Common myeloid progenitor, CD34-positive (primary cell): ENCODE measurements at regions not wholly inside any gene's neighbourhood (a gene's known extent, or its start where the extent isn't known, plus 50 kb on each side); places are given as distances from the start of the nearest gene placed in this dataset.

ENCODE experiments used
- CTCF ChIA-PET: fragments of 350-600 bp; sonication (Branson Sonifier 250); formaldehyde crosslinking; loops from one replicate; lab custom pipeline; 2021; ENCODE audit warnings: antibody characterized with exemption; lab: Charles Lee
- POLR2A ChIA-PET: fragments of 350-600 bp; sonication (Branson Sonifier 250); formaldehyde crosslinking; loops from one replicate; lab custom pipeline; 2021; ENCODE audit warnings: antibody characterized with exemption; lab: Charles Lee
- DNase-seq, 3 donors: peaks; one replicate each; pipeline versions ENCODE4 v3.0.0 to v3.0.0-alpha.2; 2013
- H3K27ac ChIP-seq, 2 experiments: 1 replicate in 1 of 2; 2 replicates in 1 of 2; pipeline ENCODE4 v1.7.0; 2013; ENCODE audit warnings: inconsistent platforms in 2 of 2, low read length in 2 of 2, mild to moderate bottlenecking in 2 of 2, low read depth in 1 of 2, moderate library complexity in 1 of 2; ENCODE audit not compliant: severe bottlenecking in 2 of 2, insufficient read depth in 1 of 2, poor library complexity in 1 of 2
- H3K27me3 ChIP-seq, 5 experiments: replicated peaks in 2 of 5; 1 replicate in 3 of 5; 2 replicates in 2 of 5; pipeline versions ENCODE4 v1.6.1 to v1.7.0; 2013; ENCODE audit warnings: low read length in 4 of 5, mild to moderate bottlenecking in 2 of 5, moderate library complexity in 2 of 5, inconsistent platforms in 1 of 5; ENCODE audit not compliant: insufficient read depth in 5 of 5, control insufficient read depth in 4 of 5
- H3K36me3 ChIP-seq, 4 experiments: 1 replicate in 2 of 4; 2 replicates in 2 of 4; pipeline versions ENCODE4 v1.6.1 to v1.7.0; 2013; ENCODE audit warnings: low read length in 3 of 4, control low read depth in 1 of 4, mild to moderate bottlenecking in 1 of 4; ENCODE audit not compliant: control insufficient read depth in 4 of 4, insufficient read depth in 4 of 4
- H3K4me1 ChIP-seq, 4 experiments: 1 replicate in 3 of 4; 2 replicates in 1 of 4; pipeline versions ENCODE4 v1.6.1 to v1.7.1; 2013; ENCODE audit warnings: low read length in 3 of 4, mild to moderate bottlenecking in 3 of 4, control low read depth in 1 of 4, inconsistent platforms in 1 of 4, moderate library complexity in 1 of 4; ENCODE audit not compliant: control insufficient read depth in 4 of 4, insufficient read depth in 4 of 4; ENCODE audit errors: control extremely low read depth in 1 of 4
- H3K4me3 ChIP-seq, 7 experiments: 1 replicate in 4 of 7; 2 replicates in 3 of 7; pipeline versions ENCODE4 v1.5.1 to v1.7.0; 2013; ENCODE audit warnings: mild to moderate bottlenecking in 7 of 7, low read length in 6 of 7, moderate library complexity in 6 of 7, inconsistent platforms in 2 of 7, low read depth in 2 of 7, control low read depth in 1 of 7; ENCODE audit not compliant: insufficient read depth in 4 of 7, control insufficient read depth in 1 of 7; ENCODE audit errors: extremely low read depth in 1 of 7
- H3K9me3 ChIP-seq, 5 experiments: 1 replicate in 4 of 5; 2 replicates in 1 of 5; pipeline versions ENCODE4 v1.6.1 to v1.7.1; 2013; ENCODE audit warnings: low read length in 4 of 5, mild to moderate bottlenecking in 2 of 5, inconsistent platforms in 1 of 5, low read depth in 1 of 5, moderate library complexity in 1 of 5; ENCODE audit not compliant: control insufficient read depth in 4 of 5, insufficient read depth in 2 of 5; ENCODE audit errors: control extremely low read depth in 1 of 5
- WGBS: methylation state at CpG from one replicate; pipeline ENCODE4 v1.1.5; 2013; ENCODE audit not compliant: insufficient coverage; 5-methylcytosine and 5-hydroxymethylcytosine counted together

DNA sequence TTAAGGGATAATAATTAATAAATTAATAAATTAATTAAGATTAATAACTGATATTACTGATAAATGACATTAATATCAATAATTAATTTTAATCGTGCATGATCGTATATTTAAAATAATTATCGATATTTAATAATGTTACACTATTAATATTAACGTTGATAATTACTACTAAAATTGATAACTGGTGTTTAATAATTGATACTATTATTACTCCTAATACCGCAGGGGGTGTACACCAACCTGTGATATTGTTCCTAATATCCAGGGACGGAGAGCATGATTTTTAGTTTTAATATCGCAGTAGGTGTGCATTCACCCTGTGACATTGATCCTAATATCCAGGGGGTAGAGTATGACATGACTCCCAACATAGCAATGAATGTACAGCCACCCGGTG, 1930.8 kb downstream of the SUCLG1 start:
- WGBS = 100% methylated on average over 3 of the region's 8 CpGs
- ChIA-PET POLR2A (no interaction called here), CTCF (no interaction called here)
- Histone ChIP-seq H3K27me3 (no peaks in the 10 kb centered on the region), H3K4me3 (no peak overlapping the region), H3K36me3 (no peaks in the 10 kb centered on the region), H3K4me1 (no peaks in the 10 kb centered on the region), H3K27ac (no peak overlapping the region), H3K9me3 (peaks cover 0 to 2% (median 0%) of the 10 kb centered on the region in 5 experiments)
- no peak for DNase-seq

GRCh38 chr2:82527124-82527523, 1932.0 kb downstream of the SUCLG1 start:
- 100% methylated on average over 10 of the region's 12 CpGs for WGBS
- POLR2A ChIA-PET = no interaction called here
- no peak overlapping the region for H3K4me3 ChIP-seq
- no peak overlapping the region for H3K27ac ChIP-seq
- no peaks in the 10 kb centered on the region for H3K27me3 ChIP-seq
- CTCF ChIA-PET = no interaction called here
- no peaks in the 10 kb centered on the region for H3K4me1 ChIP-seq
- DNase-seq = peak in 2 of 3 donors; percentile 26 to 62
- H3K36me3 ChIP-seq = no peaks in the 10 kb centered on the region
- peaks cover 0 to 2% (median 0%) of the 10 kb centered on the region in 5 experiments for H3K9me3 ChIP-seq

DNA sequence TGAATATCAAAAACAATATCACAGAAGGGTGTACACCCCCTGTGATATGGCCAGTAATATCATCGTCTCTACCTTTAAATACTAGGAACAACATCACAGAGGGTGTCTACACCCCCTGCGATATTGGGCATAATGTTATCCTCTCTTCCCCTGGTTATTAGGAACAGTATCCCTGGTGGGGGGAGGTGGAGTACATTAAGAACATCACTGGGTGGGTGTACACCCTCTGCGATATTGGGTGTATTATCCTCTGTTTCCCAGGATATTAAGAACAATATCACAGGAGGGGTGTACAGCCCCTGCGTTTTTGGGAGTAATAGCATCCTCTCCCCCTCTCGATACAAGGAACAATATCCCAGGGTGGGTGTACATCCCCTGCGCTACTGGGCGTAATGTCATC, 1932.8 kb downstream of the SUCLG1 start:
- H3K27me3 ChIP-seq = no peaks in the 10 kb centered on the region
- ChIA-PET POLR2A (no interaction called here), CTCF (no interaction called here)
- peak in 2 of 3 donors; percentile 19 to 59 for DNase-seq
- H3K36me3 ChIP-seq = no peaks in the 10 kb centered on the region
- WGBS = 100% methylated on average over 2 of the region's 7 CpGs
- H3K4me3 ChIP-seq = no peak overlapping the region
- H3K27ac ChIP-seq = no peak overlapping the region
- H3K4me1 ChIP-seq = no peaks in the 10 kb centered on the region
- H3K9me3 ChIP-seq = peaks cover 0 to 2% (median 0%) of the 10 kb centered on the region in 5 experiments

DNA sequence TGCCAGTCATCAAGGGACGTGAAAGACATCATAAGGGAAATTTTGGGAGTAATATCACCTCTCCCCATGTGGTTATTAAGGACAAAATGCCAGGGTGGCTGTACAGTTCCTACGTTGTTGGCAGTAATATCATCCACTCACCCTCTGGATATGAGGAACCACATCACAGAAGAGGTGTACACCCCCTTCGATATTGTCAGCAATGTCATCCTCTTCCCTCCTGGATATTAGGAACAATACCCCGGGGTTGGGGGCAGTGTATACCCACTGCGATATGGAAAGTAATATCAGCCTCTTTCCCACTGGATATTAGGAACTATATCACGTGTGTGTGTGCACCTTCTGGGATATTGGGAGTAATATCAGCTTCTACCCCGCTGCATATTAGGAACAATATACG, 1933.3 kb downstream of the SUCLG1 start:
- 80% methylated on average over 2 of the region's 8 CpGs for WGBS
- H3K36me3 ChIP-seq = no peaks in the 10 kb centered on the region
- POLR2A ChIA-PET = no interaction called here
- H3K4me3 ChIP-seq = no peak overlapping the region
- H3K27ac ChIP-seq = no peak overlapping the region
- no peaks in the 10 kb centered on the region for H3K4me1 ChIP-seq
- DNase-seq = peak in 2 of 3 donors; percentile 6 to 43
- H3K9me3 ChIP-seq = peaks cover 0 to 2% (median 0%) of the 10 kb centered on the region in 5 experiments
- CTCF ChIA-PET = no interaction called here
- H3K27me3 ChIP-seq = no peaks in the 10 kb centered on the region

DNA sequence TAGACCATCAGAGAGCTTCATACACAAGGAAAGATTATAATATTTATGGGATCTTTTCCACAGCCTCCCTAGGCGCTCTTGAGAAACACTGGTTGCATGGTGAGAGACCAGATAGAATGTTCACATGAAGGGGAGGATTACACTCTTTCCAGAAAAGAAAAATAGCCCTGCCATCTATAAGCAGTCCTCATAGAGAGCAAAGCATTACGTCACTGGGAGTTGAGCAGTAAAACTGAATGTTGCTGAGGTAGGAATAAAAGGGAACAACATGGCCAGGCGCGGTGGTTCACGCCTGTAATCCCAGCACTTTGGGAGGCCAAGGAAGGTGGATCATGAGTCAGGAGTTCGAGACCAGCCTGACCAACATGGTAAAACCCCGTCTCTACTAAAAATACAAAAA, 1934.3 kb downstream of the SUCLG1 start:
- ChIA-PET CTCF (no interaction called here), POLR2A (no interaction called here)
- no peak for DNase-seq
- Histone ChIP-seq H3K9me3 (peaks cover 0 to 2% (median 0%) of the 10 kb centered on the region in 5 experiments), H3K4me1 (no peaks in the 10 kb centered on the region), H3K27me3 (no peaks in the 10 kb centered on the region), H3K36me3 (no peaks in the 10 kb centered on the region), H3K27ac (no peak overlapping the region), H3K4me3 (no peak overlapping the region)
- 100% methylated on average over 4 of the region's 7 CpGs for WGBS

DNA sequence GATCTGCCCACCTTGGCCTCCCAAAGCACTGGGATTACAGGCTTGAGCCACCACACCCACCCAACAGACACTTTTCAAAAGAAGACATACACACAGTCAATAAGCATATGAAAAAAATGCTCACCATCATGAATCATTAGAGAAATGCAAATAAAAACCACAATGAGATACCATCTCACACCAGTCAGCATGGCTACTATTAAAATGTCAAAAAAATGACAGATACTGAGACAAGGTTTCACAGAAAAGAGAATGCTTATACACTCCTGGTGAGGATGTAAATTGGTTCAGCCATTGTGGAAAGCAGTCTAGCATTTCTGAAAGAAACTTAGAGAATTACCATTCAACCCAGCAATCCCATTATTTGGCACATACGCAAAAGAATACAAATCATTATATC, 1947.2 kb downstream of the SUCLG1 start:
- CTCF ChIA-PET = no interaction called here
- no peaks in the 10 kb centered on the region for H3K27me3 ChIP-seq
- no peak overlapping the region for H3K27ac ChIP-seq
- POLR2A ChIA-PET = no interaction called here
- no peak overlapping the region for H3K4me3 ChIP-seq
- no peak for DNase-seq
- H3K9me3 ChIP-seq = no peaks in the 10 kb centered on the region
- H3K36me3 ChIP-seq = no peaks in the 10 kb centered on the region
- no peaks in the 10 kb centered on the region for H3K4me1 ChIP-seq
- no CpG with 5 or more reads among the region's 1 CpG for WGBS

- Histone ChIP-seq H3K36me3 (no peaks in the 10 kb centered on the region), H3K4me1 (no peaks in the 10 kb centered on the region), H3K27me3 (no peaks in the 10 kb centered on the region), H3K27ac (no peak overlapping the region), H3K9me3 (no peaks in the 10 kb centered on the region), H3K4me3 (no peak overlapping the region)
- POLR2A ChIA-PET = no interaction called here
- 92% methylated on average over 2 of the region's 2 CpGs for WGBS
- CTCF ChIA-PET = no interaction called here
- no peak for DNase-seq
Measured at GRCh38 chr2:82508702-82509101, 1950.4 kb downstream of the SUCLG1 start.
